GM23338 (cell line): ENCODE measurements at regions not wholly inside any gene's neighbourhood (a gene's known extent, or its start where the extent isn't known, plus 50 kb on each side); places are given as distances from the start of the nearest gene placed in this dataset.

Experiments used
- ATAC-seq: fragments of 200-7000 bp; cut with Tn5 transposase; 3 replicates; pipeline ENCODE4 v1.9.1; 2020
- DNase-seq: peaks from one replicate; pipeline ENCODE4 v3.0.0-alpha.2; 2015; ENCODE audit warnings: low spot score
- H2AFZ ChIP-seq: fragments of 200-600 bp; sonication (generic); 2 replicates; pipeline ENCODE4 v1.8.0; 2016; ENCODE audit warnings: antibody characterized with exemption, mild to moderate bottlenecking, moderate library complexity
- H3F3A ChIP-seq: fragments of 200-600 bp; sonication (generic); replicated peaks from 2 replicates; pipeline ENCODE4 v1.8.0; 2017; ENCODE audit warnings: antibody characterized with exemption, mixed run types, low read depth
- H3K27ac ChIP-seq: fragments of 200-600 bp; sonication (generic); 2 replicates; pipeline ENCODE4 v1.6.1; 2016; ENCODE audit warnings: low read depth
- H3K27me3 ChIP-seq: fragments of 200-600 bp; sonication (generic); 2 replicates; pipeline ENCODE4 v1.8.0; 2016; ENCODE audit warnings: mild to moderate bottlenecking, mixed run types, moderate library complexity; ENCODE audit not compliant: insufficient read depth
- H3K36me3 ChIP-seq: fragments of 200-600 bp; sonication (generic); 2 replicates; pipeline ENCODE4 v1.8.0; 2016; ENCODE audit warnings: mild to moderate bottlenecking; ENCODE audit not compliant: insufficient read depth
- H3K4me1 ChIP-seq: fragments of 200-600 bp; sonication (generic); 2 replicates; pipeline ENCODE4 v1.8.0; 2016; ENCODE audit warnings: mild to moderate bottlenecking, moderate library complexity; ENCODE audit not compliant: insufficient read depth
- H3K4me2 ChIP-seq: fragments of 200-600 bp; sonication (generic); 2 replicates; pipeline ENCODE4 v1.7.1; 2017; ENCODE audit warnings: mixed run types
- H3K4me3 ChIP-seq: fragments of 200-600 bp; sonication (generic); 2 replicates; pipeline ENCODE4 v1.6.1; 2016; ENCODE audit warnings: mixed run types
- H3K79me2 ChIP-seq: fragments of 200-600 bp; sonication (generic); replicated peaks from 2 replicates; pipeline ENCODE4 v1.8.0; 2017; ENCODE audit warnings: mild to moderate bottlenecking; ENCODE audit not compliant: insufficient read depth
- H3K9me2 ChIP-seq: fragments of 200-600 bp; sonication (generic); 2 replicates; pipeline ENCODE4 v1.8.0; 2017; ENCODE audit not compliant: insufficient read depth
- H4K20me1 ChIP-seq: fragments of 200-600 bp; sonication (generic); replicated peaks from 2 replicates; pipeline ENCODE4 v1.8.0; 2017; ENCODE audit warnings: mild to moderate bottlenecking; ENCODE audit not compliant: insufficient read depth
- H3K27ac Mint-ChIP-seq: 2 replicates; pipeline ENCODE4 v1.8.0; 2020; ENCODE audit warnings: inconsistent platforms, mild to moderate bottlenecking, moderate library complexity, mixed read lengths
- H3K27me3 Mint-ChIP-seq: 3 replicates; pipeline ENCODE4 v1.8.0; 2022; ENCODE audit warnings: low read depth, mild to moderate bottlenecking, moderate library complexity, mixed read lengths, inconsistent platforms; ENCODE audit not compliant: insufficient read depth, poor library complexity
- H3K36me3 Mint-ChIP-seq: 3 replicates; pipeline ENCODE4 v1.8.0; 2021; ENCODE audit warnings: low read depth, mild to moderate bottlenecking, inconsistent platforms, moderate library complexity, mixed read lengths
- H3K4me1 Mint-ChIP-seq: 3 replicates; pipeline ENCODE4 v1.8.0; 2020; ENCODE audit warnings: mild to moderate bottlenecking, inconsistent platforms, mixed read lengths
- H3K4me3 Mint-ChIP-seq: 3 replicates; pipeline ENCODE4 v1.8.0; 2021; ENCODE audit warnings: moderate library complexity, mild to moderate bottlenecking, inconsistent platforms, mixed read lengths
- H3K9me3 Mint-ChIP-seq: 3 replicates; pipeline ENCODE4 v1.8.0; 2020; ENCODE audit warnings: moderate library complexity, mild to moderate bottlenecking, inconsistent platforms, mixed read lengths
- CREB1 ChIP-seq: fragments of 250-450 bp; sonication (Bioruptor Pico); IDR thresholded peaks from 2 replicates; pipeline ENCODE4 v1.5.0; 2020; ENCODE audit warnings: low read depth, mild to moderate bottlenecking, moderate library complexity
- EZH2 ChIP-seq: fragments of 200-600 bp; sonication (generic); IDR thresholded peaks from one replicate; pipeline ENCODE4 v1.8.0; 2017; ENCODE audit warnings: antibody characterized with exemption, mild to moderate bottlenecking, low read depth; ENCODE audit not compliant: unreplicated experiment
- EZH2phosphoT487 ChIP-seq: fragments of 200-600 bp; sonication (generic); IDR thresholded peaks from one replicate; pipeline ENCODE4 v1.8.1; 2018; ENCODE audit warnings: antibody characterized with exemption; ENCODE audit not compliant: unreplicated experiment
- JUNB ChIP-seq: IDR thresholded peaks from one replicate; pipeline ENCODE4 v1.6.1; 2016; ENCODE audit warnings: antibody characterized with exemption; ENCODE audit not compliant: unreplicated experiment
- NANOG ChIP-seq: IDR thresholded peaks from 2 replicates; pipeline ENCODE4 v1.6.1; 2016; ENCODE audit warnings: antibody characterized with exemption, borderline replicate concordance
- REST ChIP-seq: IDR thresholded peaks from one replicate; pipeline ENCODE4 v1.6.1; 2018; ENCODE audit warnings: antibody characterized with exemption; ENCODE audit not compliant: unreplicated experiment
- STAT1 ChIP-seq: IDR thresholded peaks from one replicate; pipeline ENCODE4 v1.6.1; 2016; ENCODE audit warnings: antibody characterized with exemption; ENCODE audit not compliant: unreplicated experiment
- ZNF114 ChIP-seq: fragments of 250-450 bp; sonication (Bioruptor Pico); IDR thresholded peaks from 2 replicates; pipeline ENCODE4 v1.5.0; 2020; ENCODE audit warnings: mild to moderate bottlenecking, moderate library complexity
- ZNF462 ChIP-seq: fragments of 250-450 bp; sonication (Bioruptor Pico); IDR thresholded peaks from 2 replicates; pipeline ENCODE4 v1.5.0; 2020; ENCODE audit warnings: mild to moderate bottlenecking, moderate library complexity
- TF ChIP-seq, protein P1 (sequence below): IDR thresholded peaks from 2 replicates; pipeline ENCODE4 v1.6.1; 2016; ENCODE audit warnings: antibody characterized with exemption
- TF ChIP-seq, protein P2 (sequence below), 2 experiments: fragments of 200-600 bp in 1 of 2; sonication (generic) in 1 of 2; conservative IDR thresholded peaks; 2 replicates each; pipeline versions ENCODE4 v1.5.1 to v1.6.1; 2016 to 2017; ENCODE audit warnings: antibody characterized with exemption in 2 of 2, low read depth in 2 of 2, mild to moderate bottlenecking in 2 of 2, moderate library complexity in 1 of 2

DNA sequence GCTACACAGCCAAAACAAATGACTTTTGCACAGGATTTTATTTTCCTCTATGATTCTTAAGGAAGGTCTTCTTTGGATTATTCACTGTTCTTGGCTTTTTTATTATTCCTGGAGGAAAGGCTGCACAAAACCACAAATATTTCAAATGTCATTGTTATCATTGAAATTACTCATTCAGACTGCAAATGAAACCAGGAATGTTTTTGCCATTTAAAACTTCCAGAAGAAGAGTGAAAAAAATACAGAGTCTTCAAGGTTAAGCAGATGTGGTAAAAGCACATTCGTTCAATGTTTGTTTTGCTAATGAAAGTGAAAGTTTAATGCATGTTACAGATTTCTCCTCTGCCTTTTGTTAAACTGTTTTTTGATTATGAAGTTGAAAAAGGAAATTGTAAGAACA, 238.2 kb downstream of the TLE4 start:
- H3K27ac ChIP-seq: no peak overlapping the region

More for the DNA sequence above, 238.2 kb downstream of the TLE4 start:
- no peak overlapping the region for H2AFZ ChIP-seq
- H3K36me3 Mint-ChIP-seq: no peaks in the 10 kb centered on the region
- H3K4me3 ChIP-seq: no peak overlapping the region
- no peaks in the 10 kb centered on the region; the same call in 1 of the 2 replicates for H3K9me2 ChIP-seq
- H3K4me3 Mint-ChIP-seq: no peak overlapping the region
- no peak for ATAC-seq
- H3F3A ChIP-seq: no peaks in the 10 kb centered on the region
- H3K4me1 ChIP-seq: peaks cover 37% of the 10 kb centered on the region
- no peaks in the 10 kb centered on the region for H3K36me3 ChIP-seq
- H3K4me1 Mint-ChIP-seq: peaks cover 25% of the 10 kb centered on the region
- H4K20me1 ChIP-seq: no peaks in the 10 kb centered on the region
- H3K9me3 Mint-ChIP-seq: no peaks in the 10 kb centered on the region
- no peaks in the 10 kb centered on the region for H3K79me2 ChIP-seq
- H3K27me3 Mint-ChIP-seq: peaks cover 1% of the 10 kb centered on the region
- no peak for DNase-seq
- H3K27ac Mint-ChIP-seq: no peak overlapping the region
- TF ChIP-seq ZNF114 (CRISPR knock-in tag) (no peak), JUNB (no peak), CREB1 (CRISPR knock-in tag) (no peak), STAT1 (no peak), EZH2 (no peak), EZH2phosphoT487 (no peak), NANOG (no peak), REST (no peak), ZNF462 (CRISPR knock-in tag) (no peak)
- TF ChIP-seq, protein P1, sequence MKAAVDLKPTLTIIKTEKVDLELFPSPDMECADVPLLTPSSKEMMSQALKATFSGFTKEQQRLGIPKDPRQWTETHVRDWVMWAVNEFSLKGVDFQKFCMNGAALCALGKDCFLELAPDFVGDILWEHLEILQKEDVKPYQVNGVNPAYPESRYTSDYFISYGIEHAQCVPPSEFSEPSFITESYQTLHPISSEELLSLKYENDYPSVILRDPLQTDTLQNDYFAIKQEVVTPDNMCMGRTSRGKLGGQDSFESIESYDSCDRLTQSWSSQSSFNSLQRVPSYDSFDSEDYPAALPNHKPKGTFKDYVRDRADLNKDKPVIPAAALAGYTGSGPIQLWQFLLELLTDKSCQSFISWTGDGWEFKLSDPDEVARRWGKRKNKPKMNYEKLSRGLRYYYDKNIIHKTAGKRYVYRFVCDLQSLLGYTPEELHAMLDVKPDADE: no peak
- TF ChIP-seq, protein P2, sequence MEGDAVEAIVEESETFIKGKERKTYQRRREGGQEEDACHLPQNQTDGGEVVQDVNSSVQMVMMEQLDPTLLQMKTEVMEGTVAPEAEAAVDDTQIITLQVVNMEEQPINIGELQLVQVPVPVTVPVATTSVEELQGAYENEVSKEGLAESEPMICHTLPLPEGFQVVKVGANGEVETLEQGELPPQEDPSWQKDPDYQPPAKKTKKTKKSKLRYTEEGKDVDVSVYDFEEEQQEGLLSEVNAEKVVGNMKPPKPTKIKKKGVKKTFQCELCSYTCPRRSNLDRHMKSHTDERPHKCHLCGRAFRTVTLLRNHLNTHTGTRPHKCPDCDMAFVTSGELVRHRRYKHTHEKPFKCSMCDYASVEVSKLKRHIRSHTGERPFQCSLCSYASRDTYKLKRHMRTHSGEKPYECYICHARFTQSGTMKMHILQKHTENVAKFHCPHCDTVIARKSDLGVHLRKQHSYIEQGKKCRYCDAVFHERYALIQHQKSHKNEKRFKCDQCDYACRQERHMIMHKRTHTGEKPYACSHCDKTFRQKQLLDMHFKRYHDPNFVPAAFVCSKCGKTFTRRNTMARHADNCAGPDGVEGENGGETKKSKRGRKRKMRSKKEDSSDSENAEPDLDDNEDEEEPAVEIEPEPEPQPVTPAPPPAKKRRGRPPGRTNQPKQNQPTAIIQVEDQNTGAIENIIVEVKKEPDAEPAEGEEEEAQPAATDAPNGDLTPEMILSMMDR (conservative IDR thresholded peaks at IDR 0.05; ENCODE audit: low read depth in 2 of 2): no peak
- H3K4me2 ChIP-seq: no peak overlapping the region
- no peaks in the 10 kb centered on the region for H3K27me3 ChIP-seq
